ACHN (cell line): ENCODE measurements at regions not wholly inside any gene's neighbourhood (a gene's known extent, or its start where the extent isn't known, plus 50 kb on each side); places are given as distances from the start of the nearest gene placed in this dataset.
"Not testable (repeated sequence)": the region's sequence is repeated elsewhere in the genome, so short reads cannot be mapped to it uniquely, and the experiment has no call there.

ENCODE experiments used
- DNase-seq: peaks from one replicate; pipeline ENCODE4 v3.0.0-alpha.2; 2015
- in situ Hi-C: cut with HindIII; loops from 2 replicates; pipeline ENCODE4 v1.10.0; 2017; ENCODE audit warnings: low sequenced_read_pairs, low pct_ligation_motif_present, low pct_unique_long_range_greater_than_20kb

DNA sequence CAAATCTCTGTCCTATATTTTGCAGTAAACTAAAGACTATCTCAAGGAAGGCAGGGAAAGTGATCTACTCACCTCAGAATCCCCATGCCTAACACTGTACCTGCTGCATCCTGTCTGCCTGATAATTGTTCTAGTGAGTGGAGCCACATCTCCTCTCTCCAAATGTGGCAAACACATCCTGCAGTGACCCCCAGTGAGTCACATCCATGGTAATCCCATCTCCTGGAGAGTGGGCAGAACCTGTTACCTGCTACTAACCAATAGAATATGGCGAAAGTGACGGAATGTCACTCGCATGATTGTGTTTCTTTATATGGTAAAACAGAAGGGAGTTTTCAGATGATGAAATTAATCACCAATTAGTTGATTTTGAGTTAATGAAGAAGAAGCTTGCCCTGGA lies 353.8 kb upstream of the DLGAP1 start:
- in situ Hi-C loops: no loop called here
- no peak for DNase-seq

- DNase-seq: no peak
- in situ Hi-C loops: no loop called here
Measured at GRCh38 chr18:4807604-4808293, 352.6 kb upstream of the DLGAP1 start.

GRCh38 chr18:4806331-4806730 lies 351.2 kb upstream of the DLGAP1 start:
- DNase-seq: no peak

GRCh38 chr18:4802296-4802695 lies 347.2 kb upstream of the DLGAP1 start:
- no peak for DNase-seq
- in situ Hi-C loops: no loop called here

More at GRCh38 chr18:4806331-4806730, 351.2 kb upstream of the DLGAP1 start:
- in situ Hi-C loops: no loop called here

GRCh38 chr18:4801151-4801550 lies 346.0 kb upstream of the DLGAP1 start:
- DNase-seq: no peak
- in situ Hi-C loops: no loop called here

DNA sequence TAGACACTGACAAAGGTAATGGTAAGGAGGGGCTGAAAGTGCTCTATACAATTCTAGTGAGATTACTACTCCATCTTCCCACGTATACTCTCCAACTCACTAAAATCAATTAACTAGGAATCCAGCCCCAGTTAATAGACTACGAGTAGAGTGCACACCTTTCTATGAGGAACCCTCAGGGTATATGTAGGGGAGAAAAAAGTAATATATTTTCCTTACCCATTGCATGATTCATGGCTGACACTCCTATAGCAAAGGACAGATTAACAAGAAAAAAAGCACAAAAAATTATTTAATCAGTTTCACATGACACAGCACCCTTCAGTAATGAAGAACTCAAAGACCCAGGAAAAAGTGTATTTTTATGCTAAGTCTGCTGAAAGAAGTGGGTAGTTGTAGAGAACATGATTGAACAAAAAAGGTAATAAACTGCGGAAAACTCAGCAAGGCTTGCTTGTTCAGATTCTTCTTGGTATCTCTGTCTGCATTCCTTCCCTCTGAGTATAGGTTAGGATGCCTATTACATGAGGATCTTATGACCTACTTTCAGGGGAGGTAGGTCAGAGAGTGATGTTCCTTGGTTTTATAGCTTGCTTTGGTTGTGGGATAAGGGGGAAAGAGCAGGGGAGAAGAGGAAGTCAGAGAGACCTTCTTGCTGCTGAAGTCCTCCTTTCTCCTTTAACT lies 342.0 kb upstream of the DLGAP1 start:
- no peak for DNase-seq
- in situ Hi-C loops: no loop called here

DNA sequence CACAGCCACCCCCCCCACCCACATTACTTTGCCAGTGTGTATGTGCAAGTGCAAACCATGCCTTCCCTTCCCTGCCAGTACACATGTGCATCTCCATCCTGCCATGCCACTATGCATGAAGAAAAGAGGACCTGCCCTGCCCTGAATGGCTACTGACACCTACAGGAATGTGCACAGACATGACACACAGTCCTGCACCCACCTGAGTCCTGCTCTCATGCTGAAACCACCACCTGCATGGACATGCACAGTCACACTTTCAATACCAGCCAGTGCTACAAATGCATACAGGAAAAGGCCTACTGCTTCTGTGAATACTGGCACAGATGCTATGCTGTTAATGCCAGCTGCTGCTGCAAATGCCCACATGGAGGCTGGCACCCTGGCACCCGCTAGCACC lies 334.4 kb upstream of the DLGAP1 start:
- no peak for DNase-seq
- in situ Hi-C loops: no loop called here

DNA sequence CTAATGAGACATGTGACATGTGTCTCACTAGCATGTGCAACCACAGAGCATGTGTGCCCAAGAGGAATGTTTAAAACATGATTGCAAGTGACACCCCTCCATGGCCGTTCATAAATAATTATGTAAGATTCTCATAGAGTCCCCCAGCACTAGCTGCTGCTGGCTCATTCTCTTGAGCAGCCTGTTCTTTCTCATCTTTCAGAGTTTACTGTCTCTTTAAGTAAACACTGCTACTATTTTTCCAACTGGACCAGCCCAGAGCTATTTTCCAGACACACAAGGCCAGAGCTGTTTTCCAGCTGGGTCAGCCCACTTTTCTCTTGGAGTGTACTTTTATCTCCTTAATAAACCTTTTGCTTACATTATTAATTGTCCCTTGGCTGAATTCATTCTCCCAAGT lies 326.8 kb upstream of the DLGAP1 start:
- no peak for DNase-seq
- in situ Hi-C loops: no loop called here

GRCh38 chr18:4765401-4765800 lies 310.3 kb upstream of the DLGAP1 start:
- in situ Hi-C loops: no loop called here
- DNase-seq: no peak

- DNase-seq: no peak
- in situ Hi-C loops: no loop called here
Measured at GRCh38 chr18:4762330-4762729, 307.2 kb upstream of the DLGAP1 start.

DNA sequence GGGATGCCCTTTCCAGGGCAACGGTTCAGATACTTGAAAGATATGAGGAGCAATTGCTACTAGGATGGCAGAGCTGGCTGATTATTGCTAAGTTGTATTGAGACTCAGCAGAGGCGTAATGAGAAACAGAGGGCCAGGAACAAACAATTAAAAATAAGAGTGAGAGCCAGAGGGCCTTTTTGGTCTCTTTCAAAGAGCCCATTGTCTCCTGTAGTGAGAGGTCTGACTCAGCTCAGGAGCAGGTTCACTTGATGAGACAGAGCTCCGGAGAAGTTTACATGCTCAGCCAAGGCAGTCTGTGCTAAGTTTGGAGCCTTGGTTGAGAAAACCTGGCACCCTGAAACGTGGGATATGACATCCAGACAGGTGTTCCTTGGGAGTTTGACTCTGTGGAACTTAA lies 303.9 kb upstream of the DLGAP1 start:
- no peak for DNase-seq
- in situ Hi-C loops: no loop called here

GRCh38 chr18:4755848-4756247 lies 300.7 kb upstream of the DLGAP1 start:
- in situ Hi-C loops: no loop called here
- DNase-seq: no peak

DNA sequence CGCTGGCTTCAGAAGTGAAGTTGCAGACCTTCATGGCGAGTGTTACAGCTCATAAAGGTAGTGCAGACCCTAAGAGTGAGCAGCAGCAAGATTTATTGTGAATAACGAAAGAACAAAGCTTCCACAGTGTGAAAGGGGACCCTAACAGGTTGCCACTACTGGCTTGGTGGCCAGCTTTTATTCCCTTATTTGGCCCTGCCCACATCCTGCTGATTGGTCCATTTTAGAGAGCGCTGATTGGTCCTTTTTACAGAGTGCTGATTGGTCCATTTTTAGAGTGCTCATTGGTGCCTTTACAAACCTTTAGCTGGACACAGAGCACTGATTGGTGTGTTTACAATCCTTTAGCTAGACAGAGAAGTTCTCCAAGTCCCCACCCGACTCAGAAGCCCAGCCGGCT lies 298.0 kb upstream of the DLGAP1 start:
- in situ Hi-C loops, DNase-seq: not testable (repeated sequence)

DNA sequence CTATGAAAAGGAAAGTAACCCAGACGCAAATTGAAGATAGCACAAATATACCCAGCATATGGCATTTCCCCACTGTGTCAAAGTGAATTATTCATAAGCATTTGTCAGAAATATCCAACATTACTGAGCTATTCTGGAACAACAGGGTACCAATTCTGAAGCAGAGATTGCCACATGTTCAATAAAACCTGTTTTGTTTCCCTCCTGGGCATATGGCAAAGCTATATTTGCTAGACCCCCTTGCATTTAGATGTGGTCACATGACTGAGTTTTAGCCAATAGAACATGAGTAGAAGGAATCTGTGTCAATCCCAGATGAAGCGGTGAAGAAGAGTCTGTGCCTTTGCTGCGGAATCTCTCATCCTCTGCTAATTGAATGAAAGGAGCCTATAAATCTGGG lies 296.4 kb upstream of the DLGAP1 start:
- in situ Hi-C loops: no loop called here

GRCh38 chr18:4750393-4751346 lies 295.6 kb upstream of the DLGAP1 start:
- in situ Hi-C loops: no loop called here
- no peak for DNase-seq

More for the DNA sequence above, 296.4 kb upstream of the DLGAP1 start:
- no peak for DNase-seq

GRCh38 chr18:4748975-4749374 lies 293.9 kb upstream of the DLGAP1 start:
- no peak for DNase-seq
- in situ Hi-C loops: no loop called here

GRCh38 chr18:4734903-4735302 lies 279.8 kb upstream of the DLGAP1 start:
- no peak for DNase-seq
- in situ Hi-C loops: no loop called here

DNA sequence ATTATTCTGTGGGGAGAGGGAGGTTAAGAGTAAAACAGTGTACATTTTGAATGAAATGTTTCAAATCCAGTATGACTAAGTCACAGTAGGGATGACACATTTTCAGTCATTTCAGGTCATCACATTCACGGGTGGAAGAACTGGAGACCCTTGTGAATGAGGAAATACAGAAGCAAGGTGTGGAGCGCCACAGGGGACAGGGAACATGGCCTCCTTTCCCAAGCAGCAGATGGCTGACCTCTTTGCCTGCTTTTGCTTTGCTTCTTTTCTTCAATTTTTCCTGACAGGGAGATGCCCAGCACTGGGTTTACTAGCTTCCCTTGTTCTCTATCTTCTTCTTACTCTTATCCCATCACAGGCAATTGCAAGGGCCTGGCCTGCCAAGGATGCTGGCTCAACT lies 278.9 kb upstream of the DLGAP1 start:
- no peak for DNase-seq
- in situ Hi-C loops: no loop called here

DNA sequence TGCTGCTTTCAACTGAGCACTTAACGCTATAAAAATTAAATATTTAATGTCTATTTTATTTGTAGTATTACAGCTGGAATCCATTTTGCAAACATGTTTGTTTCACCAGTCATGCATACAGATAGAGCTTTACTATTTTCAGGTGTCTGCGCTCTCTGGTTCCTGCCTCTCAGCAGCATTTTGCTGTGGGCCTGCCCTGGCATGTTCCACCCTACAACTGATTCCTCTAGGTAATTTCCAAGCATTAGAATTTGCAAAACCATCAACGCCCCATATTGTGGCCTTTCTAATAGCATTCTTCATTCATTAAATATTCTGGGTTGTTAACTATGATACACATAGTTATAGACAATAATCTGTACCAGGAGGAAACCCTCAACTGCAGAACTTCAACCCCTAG lies 266.4 kb upstream of the DLGAP1 start:
- in situ Hi-C loops: no loop called here
- no peak for DNase-seq
